HG02970 (cell line): ENCODE measurements at regions not wholly inside any gene's neighbourhood (a gene's known extent, or its start where the extent isn't known, plus 50 kb on each side); places are given as distances from the start of the nearest gene placed in this dataset.

Source experiments
- ATAC-seq: cut with Tn5 transposase; IDR thresholded peaks from one replicate; pipeline ENCODE4 v1.9.1; 2021; ENCODE audit warnings: mild to moderate bottlenecking, moderate library complexity, moderate number of reproducible peaks; ENCODE audit not compliant: unreplicated experiment, low FRiP score

DNA sequence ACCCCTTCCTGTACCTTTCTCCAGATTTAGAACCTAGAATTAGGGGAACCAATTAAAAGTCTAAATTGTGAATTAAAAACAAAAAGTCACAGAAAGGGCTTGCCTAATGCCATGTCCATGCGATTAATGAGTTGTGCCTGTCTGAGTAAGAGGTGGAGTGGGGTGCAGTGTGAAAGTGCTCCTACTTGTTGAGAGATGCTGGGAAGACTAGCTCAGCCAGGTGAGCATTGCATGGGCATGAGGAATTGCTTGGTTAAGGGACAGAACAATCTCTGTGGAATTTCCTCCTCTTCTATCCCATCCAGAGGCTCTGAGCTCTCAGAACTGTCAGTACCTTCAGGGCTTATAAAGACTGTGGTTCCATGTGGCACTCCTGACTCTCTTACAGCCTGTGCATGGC, 159.0 kb upstream of the UBL3 start:
- ATAC-seq, result no peak

DNA sequence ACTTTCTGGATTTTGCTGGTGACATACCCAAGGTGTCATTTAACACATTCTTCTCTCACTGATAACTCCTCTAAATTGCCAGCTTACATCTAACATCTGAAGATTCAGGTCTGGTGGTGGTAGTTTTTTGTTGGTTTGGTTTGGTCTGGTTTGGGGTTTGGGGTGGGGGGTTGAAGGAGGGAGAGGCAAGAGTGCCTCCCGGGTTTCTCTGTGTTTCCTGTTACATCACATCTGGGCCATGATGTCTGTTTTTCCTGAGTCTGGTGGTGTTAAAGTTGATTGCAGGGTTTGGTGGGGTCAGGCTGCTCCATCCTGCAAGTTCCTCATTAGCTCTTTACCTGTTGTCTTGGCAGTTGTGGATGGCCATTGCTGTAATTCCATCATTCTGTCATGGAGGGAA, 155.8 kb upstream of the UBL3 start:
- ATAC-seq, result no peak

DNA sequence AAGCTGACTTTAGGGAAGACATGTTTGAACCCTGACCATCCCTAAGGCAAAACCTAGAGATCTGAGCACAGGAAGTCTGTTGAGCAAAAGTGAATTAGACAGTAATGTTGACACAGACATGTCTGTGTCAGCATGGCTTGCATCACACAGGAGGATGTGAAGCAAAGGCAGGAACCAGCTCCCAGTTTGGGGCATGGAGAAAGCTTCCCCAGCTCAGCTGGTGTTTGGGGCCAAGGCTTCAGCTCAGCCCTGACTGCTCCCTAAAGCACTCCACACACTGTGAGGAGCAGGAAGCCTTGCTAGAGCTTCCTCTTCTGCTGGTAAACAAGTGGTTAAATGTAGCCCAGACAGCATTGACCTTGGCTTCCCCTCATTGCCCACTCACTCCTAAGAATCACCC, 153.8 kb upstream of the UBL3 start:
- ATAC-seq, result no peak

DNA sequence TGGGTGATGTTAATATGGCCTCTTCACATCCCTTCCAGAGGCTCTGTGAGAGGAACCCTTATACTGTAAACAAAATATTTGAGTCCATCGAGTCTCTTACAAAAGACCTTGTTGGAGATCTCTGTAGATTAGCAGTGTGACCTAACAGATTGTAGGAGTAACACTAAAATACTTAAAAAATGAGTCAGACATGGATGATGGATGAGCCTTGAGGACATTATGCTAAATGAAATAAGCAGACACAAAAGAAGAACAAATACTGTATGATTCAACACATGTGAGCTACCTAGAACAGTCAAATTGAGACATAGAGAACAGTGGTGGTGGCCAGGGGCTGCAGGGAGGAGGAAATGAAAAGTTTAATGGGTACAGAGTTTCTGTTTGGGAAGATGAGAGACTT, 152.2 kb upstream of the UBL3 start:
- no peak for ATAC-seq

DNA sequence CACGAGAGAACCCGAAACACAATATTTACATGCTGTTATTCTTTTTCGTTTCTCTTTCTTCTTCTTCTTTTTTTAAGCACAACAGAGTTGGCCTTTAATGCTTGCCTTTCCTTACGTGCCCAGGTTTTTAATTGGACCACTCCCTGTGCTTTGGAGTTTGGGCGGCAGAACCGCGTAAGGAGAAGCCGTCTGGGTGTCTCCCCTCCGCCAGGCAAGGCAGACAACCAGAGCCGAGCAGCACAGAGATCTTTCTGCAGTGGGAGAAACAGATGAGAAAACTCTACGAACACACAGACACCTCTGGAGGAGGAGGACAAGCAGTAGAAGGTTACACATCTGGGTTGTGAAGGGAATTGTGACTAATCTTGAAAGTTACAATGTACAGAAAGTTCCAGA, 150.0 kb upstream of the UBL3 start:
- ATAC-seq, result no peak

DNA sequence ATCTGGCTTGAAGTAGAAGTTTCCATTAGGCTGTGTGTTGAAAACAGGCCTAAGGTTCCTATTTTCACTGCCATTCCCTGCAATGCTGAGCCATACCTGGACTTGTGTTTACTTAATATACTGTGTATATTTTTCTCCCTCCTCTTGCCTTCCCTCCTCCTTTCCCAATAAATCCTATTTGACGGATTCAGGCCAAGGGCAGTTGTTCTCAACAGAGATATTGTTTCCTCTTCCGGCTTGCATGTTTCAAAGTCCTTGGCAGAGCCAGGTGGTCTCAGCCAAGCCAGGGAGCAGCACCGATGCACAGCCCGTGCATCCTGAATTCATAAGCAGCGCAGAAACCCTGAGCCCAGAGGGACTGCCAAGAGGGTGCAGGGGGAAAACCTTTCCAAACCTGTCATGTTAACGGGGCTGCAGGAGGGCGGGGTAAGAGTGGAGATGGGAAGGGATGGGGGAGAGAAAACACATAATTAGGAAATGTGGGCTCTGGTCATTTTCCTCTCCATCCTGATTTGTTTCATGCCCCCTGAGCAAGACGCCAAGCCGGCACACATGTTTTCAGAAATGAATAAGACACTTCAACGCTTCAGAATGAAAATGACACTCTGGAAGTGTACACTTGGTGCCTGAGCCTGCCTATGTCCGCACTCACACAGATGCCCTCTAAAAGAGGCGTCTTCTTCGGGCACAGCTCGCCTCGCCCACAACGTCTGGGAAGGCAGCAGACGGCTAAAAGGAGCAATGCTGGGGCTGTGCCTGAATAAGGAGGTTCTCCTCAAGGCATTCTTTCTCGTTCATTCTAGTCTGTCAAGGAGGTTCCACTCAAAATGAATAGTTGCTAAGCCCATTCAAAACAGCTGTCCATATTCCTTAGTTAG, 149.3 kb upstream of the UBL3 start:
- no peak for ATAC-seq

DNA sequence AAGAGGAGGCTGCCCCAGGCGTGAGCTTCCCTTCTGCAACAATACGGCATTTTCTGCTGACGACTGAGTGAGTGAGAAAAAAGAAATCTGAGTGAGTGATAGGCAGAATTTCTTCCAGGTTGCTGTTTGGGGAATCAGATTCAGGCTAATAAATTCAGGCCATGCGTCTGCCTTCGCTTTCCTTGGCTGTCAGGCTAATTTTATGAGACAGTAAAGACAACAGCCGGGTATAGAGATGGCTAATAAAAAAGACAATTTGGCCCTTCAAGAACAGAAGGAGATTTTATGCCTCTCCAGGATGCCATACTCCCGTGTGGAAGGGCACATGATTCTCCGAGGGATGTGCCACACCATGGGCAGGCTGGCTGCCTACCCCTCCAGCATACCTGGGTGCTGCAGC, 145.9 kb upstream of the UBL3 start:
- ATAC-seq, result no peak

DNA sequence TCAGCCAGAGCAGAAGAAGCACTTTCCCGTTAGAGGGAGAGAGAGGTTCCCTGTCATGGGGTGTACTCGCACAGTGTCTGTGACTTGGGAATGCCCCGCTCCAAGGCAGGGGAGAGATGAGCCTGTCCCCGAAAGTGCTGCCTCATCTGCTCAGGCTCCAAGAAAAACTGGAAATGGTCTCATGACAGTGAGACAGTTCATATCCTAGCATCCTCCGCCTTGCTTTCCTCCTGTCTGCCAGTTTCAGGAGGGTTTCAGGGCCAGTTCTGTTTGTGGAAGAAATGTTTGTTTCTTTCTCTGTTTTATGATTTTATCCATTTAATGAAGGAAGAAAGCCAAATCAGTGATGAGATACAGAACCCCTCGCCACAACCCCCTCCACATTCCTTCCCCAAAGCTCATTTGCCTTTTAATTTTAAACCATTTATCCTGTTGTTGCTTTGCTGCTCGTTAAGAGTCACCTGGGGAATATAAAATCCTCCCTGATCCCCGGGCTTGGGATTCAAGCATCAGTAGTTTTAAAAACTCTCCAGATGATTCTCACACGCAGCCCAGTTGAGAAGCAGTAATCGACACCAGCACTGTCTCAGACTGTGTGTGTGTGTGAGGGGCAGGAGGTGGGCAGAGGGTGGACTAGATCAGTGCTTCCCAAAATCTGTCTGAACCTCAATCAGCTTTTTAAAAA, 144.6 kb upstream of the UBL3 start:
- ATAC-seq, result no peak

DNA sequence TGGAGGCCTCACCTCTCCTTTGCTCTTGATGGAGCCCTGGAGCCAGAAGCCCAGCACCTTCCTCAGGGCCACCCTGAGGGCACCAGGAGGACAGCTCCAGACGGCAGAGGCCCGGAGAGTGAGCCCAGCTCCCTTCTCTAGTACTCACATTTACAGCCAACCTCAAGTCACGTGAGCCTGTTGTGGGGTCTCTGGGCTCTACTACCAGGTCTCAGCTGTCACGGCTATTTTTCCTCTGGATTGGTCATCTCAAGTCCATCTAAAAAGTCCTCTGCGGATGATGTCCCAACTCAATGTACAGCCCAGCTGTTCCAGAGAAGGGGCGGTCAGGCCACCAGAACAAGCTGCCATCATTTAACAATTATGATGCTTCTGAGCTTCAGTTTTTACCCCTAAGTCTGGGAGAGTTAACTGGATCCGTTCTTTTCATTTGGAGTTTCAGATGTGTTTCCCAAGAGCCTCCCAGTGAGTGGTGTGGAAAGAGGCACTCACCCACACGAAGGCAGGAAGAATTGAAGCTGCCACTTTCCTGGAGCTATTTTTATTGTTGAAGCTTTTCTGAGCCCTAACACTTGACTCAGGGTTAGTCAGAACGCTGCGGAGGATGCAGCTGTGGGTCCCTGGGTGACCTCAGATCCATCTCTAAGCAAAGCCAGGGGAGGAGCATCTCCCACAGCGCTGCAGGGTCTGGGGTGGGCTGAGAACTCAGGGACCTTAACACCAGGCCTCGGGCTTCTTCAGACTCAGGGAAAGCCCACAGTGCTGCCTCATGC, 143.5 kb upstream of the UBL3 start:
- no peak for ATAC-seq

DNA sequence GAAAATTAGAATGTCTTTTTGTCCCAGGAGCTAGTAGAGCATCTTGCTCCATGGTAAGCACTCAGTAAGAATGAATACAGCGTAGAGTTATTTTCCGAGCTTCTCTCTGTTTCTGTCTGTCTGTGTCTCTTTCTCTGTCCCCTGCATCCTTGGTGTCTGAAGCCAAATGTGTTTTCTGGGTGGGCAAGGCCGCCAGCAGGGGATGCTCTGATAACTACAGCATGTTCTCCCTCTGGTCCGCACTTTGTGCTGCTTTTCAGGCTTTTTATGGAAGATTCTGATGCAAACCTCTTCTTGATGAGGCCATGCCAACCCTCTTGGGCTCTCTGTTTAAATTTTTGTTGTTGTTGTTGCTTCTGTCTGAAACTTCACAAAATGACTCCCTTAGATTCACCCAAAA, 142.8 kb upstream of the UBL3 start:
- ATAC-seq, result no peak

DNA sequence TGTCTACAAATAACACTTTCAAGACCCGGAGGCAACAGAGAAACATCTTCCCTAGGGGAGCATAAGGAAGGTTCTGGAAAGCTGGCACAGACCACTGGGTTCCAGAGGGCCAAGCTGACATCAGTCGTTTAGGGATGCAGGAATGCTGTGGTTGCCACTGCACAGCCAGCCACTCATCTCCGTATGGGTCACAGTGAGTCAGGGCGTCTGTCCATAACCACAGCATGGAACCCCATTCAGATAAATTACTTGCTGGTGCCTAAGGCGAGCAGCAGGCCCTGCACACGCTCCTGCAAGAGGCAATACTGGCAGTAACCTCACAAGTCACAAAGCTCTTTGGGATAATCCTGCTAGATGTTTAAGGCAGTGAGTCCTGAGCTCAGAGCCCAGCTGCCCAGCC, 140.9 kb upstream of the UBL3 start:
- no peak for ATAC-seq

DNA sequence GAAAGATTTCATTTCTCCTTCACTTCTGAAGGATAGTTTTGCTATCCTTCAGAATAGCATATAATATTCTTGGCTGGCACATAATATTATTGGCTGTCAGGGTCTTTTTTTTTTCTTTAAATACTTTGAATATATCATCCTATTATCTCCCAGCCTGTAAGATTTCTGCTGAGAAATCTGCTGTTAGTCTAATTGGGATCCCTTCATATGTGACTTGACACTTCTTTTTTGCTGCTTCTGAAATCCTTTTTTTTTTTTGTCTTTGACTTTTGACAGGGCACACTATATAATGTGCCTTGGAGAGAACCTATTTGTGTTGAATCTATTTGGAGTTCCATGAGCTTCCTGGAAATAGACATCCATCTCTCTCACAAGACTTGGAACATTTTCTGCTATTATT, 136.9 kb upstream of the UBL3 start:
- ATAC-seq, result no peak

DNA sequence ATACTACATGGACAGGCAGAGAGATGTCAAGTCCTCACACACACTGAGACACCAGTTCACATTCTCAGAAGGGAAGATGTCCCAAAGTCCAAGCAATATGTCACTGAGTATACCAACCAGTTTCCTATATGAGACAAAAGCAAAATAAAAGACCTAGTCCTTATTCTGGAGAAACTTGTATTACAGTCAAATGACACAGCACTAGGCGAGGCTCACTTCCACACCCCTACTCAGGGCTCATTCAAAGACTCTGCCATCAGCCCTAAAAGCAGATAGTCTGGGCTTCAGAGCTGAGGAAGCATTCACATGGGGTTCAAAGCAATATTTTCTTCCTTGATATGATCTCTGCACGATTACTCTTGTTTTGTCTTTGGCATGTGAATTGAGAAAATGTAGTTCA, 129.9 kb upstream of the UBL3 start:
- ATAC-seq, result no peak

DNA sequence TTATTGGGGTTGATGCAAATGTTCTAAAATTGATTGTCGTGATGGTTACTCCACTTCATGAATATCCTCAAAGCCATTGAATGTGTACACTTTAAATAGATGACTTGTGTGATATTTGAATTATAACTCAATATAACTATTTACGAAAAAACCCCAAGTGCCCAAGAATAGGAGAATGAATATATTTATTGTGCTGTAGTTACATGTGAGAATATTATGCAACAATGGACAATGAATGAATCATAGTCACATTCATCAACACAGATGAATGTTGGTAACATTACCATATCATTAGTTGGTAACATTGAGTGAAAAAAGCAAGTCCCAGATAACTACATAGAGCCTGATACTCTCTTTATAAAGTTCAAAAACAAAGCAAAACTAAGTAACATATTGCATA, 127.8 kb upstream of the UBL3 start:
- no peak for ATAC-seq

DNA sequence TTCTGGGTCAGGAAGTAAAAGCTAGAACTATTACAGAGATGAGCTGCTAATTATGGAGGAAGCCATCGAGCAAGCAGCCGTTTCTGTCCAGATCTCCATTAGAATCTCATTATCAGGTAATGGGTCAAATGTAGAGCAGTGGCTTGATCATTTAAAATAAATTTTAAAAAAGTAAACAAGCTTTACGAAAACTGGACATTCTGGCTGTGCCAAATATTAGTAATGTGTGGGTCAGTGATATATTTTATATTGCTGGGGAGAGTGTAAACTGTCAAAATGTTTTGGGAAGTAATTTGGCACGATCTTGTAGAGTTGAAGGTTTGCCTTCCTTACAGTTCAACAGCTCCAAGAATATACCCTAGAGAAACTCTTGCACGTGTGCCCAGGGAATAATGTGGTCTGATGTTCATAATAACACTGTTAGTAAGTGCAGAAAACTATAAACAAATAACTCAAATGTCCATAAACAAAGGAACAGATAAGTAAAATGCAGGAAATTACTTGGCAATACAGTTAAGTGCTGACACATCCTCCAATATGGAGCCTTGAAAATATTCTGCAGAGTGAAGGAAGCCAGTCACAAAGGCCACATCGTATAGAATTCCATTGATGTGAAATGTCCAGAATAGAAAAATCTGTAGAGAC, 127.2 kb upstream of the UBL3 start:
- ATAC-seq, result no peak

DNA sequence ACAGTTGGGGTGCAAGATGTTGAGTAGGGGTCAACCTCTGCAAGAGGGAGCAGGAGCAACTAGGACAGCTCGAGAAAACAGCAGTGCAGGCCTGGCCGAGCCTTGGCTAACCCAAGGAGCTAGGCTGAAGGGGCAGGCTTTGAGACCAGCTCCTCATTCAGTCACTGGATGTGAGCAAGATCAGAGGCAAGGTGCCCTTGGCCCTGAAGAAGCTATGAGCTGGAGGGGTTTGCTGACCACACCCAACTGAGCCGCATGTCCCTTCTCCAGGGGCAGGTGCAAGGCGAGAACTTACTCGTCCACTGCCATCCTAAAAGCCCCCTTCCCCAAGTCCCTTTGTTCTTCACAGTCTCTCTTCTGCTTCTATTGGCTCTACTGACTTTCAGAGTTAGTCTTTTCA, 126.1 kb upstream of the UBL3 start:
- no peak for ATAC-seq

DNA sequence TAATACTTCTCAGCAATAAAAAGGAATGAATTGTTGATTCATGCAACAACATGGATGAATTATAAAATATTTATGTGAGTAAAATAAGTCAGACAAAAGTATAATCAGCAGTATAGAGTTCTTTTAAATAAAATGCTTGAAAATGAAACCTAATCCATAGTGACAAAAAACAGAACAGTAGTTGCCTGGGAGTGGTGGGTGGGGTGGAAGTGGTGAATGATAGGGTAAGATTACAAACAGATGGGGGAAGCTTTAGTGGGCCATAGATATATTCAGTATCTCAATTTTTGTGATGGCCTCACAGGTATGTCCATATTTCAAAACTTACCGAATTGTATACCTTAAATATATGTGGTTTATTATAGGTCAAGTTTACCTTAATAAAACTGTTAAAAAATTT, 124.9 kb upstream of the UBL3 start:
- ATAC-seq, result no peak

DNA sequence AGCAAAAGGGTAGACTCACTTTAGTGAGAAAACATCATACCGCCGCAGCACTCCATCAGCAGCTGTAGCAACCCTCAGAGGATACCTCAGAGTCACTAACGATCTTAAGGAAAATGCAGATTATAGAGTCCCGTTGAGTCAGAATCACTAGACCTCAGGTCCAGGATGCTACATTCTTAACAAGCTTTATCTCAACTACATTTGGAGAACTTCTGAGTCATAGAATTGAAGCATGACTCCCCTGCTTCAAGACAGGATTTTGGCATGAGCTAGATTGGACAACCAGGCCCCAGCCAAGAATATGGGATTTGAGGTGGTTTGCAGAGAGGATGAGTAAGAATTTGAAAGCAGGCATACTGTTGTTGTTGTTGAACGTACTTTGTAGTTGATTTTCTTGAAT, 118.9 kb upstream of the UBL3 start:
- no peak for ATAC-seq

DNA sequence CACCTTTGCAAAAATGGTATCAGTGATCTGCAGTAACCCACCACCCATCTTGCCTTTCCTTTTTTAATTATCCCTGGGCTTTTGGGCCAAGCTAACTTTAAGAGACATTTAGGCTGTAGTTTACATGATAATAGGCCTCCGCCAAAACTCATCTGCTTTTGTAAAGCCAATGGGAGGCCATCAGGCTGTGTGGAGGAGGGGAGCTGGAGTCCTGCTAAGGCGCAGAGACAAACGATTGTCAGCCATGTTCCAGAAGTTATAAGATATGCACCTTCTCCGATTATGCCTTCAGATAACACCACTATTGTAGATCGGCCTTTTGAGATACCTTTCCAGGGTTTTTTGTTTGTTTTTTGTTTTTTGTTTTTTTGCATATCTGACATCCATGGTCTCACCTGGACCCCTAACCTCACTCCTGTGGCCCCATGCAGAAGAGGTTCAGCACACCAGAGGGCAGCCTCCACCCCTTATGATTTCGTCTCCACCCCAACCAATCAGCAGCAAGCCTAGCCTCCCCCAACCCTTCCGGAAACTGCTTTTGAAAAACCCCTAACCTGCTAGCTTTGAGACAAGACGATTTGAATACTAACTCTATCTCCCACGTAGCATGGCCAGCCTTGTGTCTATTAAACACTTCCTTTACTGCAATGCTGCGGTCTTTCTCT, 113.9 kb upstream of the UBL3 start:
- no peak for ATAC-seq

DNA sequence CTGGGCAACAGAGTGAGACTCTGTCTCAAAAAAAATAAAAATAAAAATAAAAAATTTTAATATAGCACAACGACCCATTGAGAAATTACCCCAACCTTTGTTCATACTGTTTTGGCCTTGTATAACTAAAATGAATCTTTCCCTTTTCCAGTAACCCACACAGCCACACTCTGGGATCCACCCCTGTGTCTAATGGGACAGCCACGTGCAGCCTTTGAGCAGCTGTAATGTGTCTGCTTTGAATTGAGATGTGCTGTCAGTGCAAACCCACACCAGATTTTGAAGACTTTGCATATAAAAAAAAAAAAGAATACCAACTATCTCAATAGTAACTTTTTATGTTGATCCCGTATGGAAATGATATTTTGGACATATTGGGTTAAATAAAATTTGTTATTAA, 112.7 kb upstream of the UBL3 start:
- ATAC-seq, result no peak
